ENCODE measurements at regions not wholly inside any gene's neighbourhood (a gene's known extent, or its start where the extent isn't known, plus 50 kb on each side); places are given as distances from the start of the nearest gene placed in this dataset.

DNA sequence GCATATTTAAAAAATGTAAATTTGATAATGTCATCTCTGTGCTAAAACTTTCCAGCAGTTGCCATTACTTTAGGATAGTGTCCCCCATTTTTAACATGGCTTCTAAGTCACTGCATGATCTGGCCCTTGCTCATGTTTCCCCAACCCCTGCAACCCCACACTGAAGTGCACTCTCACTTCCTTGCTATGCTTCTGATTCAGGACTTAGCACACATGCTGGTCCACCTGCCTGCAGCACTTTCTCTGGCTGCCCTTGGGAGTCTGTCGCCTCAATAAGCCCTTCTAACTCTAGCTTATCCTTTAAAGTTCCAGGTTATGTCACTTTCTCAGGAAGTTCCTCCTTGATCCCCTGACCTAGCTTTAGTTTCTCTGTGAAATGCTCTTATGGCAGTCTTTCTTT is 241.0 kb downstream of the POSTN start:
- no peak for DNase-seq

- DNase-seq: no peak
These were observed 244.7 kb downstream of the POSTN start for GRCh38 chr13:37353911-37354310.

- no peak for DNase-seq
These were observed 245.7 kb upstream of the CSNK1A1L start for GRCh38 chr13:37351211-37351610.

GRCh38 chr13:37349916-37350315 is 244.5 kb upstream of the CSNK1A1L start:
- DNase-seq: no peak

DNA sequence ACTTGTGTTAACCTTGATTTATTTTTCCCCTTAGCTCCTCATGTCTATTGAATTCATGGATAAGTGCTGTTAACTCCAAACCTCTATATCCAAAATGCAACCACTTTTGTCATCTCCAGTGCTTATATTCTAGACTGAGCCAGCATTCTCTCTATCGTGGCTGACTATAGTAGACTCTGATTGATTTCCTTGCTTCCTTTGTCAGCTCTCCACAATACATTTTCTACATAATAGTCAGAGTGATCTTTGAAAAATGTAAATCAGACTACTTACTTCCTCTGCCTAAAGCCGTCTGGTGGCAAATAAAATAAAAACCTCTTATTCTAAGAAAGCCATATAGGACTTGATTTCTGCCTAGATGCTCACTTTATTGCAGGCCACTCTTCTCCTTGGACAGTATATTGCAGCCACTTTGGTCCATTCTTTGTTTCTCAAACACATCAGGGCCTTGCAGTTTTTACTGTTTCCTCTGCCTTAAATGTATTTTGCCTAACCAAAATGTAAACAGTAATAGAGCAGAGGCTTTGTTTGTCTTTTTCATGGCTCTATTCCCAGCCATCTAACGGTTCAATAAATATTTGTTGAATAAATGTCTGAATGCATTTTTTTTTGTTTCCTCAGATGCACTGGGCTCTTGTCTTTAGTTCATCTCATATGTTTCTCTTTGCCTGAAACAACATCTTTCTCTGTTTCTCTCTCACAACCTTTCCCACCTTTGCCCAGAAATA is 243.6 kb upstream of the CSNK1A1L start:
- no peak for DNase-seq

GRCh38 chr13:37345869-37346268 is 240.4 kb upstream of the CSNK1A1L start:
- no peak for DNase-seq

DNA sequence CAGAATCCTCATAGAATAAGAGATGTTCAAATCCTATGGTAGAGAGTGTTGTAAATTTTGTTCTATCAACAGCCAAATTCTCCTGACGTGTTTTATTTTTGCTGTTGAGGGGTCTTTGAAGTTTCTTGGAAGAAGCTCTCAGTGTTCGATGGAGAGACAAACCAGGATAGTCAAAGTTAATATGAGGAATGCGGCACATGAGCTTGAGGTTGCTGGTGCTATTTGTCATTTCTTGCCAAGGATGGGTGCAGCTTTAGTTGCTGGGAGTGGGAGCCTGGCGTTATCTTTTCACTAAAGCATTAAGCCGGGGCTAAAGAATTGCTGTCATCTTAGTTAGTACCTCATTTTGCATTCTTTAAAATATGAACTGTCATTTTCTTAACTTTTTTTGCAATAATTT is 239.9 kb upstream of the CSNK1A1L start:
- no peak for DNase-seq

- DNase-seq: no peak
These were observed 238.6 kb upstream of the CSNK1A1L start for GRCh38 chr13:37344056-37344455.

GRCh38 chr13:37342205-37342604 is 236.7 kb upstream of the CSNK1A1L start:
- no peak for DNase-seq

- DNase-seq: no peak
These were observed 235.6 kb upstream of the CSNK1A1L start for GRCh38 chr13:37340901-37341670.

DNA sequence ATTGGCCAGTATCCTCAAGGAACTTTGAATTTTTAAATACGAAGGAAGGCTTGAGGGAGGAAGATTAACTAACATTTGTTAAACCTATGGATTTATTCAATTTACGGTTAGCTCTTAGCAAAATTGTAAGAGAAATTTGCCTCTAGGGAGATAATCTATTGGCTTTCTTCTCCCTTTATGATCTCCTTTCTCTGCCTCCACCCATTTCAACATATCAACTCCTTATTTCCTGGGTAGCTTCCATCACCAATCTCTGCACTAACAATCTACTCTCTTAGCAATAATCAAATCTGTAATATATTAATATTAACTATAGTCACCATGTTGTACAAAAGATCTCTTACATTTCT is 233.9 kb upstream of the CSNK1A1L start:
- DNase-seq: no peak

DNA sequence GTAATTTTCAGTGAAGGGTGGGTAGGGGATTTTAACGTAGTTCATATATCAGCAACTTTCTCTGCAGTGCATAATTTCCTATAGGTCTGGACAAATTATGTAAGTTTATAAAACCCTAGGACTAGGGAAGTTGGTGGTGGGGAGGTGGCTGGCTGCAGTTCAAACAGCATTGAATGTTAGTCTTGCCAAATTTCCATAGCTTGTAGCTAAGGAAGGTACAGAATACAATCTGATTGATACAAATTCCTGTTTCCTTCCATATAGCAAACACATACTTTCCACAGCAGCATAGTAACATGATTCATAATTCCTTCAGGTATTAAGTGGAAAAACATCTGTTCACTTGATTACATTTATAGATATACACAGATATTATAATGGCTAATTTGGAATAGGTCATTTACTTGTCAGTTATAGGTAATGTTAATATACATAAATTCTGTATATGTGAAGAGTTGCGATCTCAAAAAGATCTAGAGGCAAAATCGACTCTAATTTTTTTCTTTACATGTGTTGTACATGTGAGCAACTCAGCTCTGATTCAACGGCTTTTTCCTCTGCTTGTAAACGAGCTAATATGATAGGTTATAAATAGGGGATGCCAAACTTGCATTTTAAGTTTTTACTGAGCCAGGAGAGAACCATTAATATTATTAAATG is 233.4 kb upstream of the CSNK1A1L start:
- DNase-seq: no peak

DNA sequence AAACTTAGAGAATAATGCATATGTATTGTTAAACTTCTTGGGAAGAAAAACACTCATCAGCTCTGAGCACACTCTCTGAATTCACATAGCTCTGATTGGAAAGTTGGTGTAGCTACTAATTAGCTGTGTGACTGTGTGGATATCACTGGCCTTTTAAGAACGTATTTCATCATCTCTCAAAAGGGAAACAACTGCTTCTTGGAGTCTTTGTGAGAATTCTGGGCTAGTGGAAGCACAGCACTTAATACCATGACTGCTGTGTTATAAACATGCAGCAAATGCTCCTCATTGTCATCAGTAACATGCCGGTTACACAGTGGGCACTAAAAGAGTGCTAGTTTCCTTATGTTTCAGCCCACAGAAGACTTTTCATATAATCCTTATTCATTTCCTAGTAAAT is 220.9 kb upstream of the CSNK1A1L start:
- DNase-seq: no peak

DNA sequence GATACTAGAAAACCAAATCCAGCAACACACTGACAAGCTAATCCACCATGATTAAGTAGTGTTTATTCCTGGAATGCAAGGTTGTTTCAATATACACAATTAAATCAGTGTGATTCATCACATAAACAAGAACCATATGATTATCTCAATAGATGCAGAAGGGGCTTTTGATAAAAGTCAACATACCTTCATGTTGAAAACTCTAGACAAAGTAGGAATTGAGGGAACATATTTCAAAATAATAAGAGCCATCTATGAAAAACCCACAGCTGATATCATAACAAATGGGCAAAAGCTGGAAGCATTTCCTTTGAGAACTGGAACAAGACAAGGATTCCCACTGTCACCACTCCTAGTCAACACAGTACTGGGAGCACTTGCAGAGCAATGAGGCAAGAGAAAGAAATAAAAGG is 213.6 kb upstream of the CSNK1A1L start:
- DNase-seq: no peak

DNA sequence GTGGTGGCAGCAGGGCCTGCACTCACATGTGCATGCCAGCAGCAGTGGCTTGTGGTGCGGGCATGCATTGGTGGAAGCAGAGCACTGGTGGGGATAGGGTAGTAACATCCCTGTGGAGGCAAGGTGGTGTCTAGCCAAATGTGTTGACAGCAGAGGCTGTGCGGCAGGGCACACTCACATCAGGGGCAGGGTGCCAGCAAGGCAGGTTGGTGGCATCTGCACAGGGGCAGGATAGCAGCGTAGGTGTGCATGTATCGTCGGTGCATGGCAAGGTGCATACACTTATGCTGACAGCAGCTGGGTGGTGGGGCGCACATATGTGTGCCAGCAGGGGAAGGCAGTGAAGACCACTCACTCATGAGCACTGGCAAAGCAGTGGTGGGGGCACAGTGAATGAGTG is 211.5 kb upstream of the CSNK1A1L start:
- no peak for DNase-seq

DNA sequence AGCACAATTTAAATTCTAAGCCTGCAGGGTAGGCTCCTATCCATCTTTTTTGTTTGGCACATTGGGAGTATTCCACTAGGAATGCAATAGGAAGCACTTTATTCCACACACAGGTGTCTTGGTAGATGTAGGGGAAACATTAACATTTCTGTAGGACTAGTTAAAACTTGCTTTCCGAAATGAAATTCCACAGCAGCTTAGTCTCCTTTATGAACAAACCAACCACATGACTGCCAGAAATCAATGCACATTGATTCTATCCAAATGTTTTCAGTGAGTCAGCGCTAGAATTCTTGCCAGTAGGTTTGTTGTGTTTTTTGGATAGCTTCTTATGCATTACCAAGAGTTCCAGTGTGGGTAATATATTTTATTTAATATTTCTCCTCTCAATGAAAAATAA is 207.9 kb upstream of the CSNK1A1L start:
- no peak for DNase-seq

- DNase-seq: no peak
These were observed 201.5 kb upstream of the CSNK1A1L start for GRCh38 chr13:37306778-37307544.

GRCh38 chr13:37303606-37304005 is 198.1 kb upstream of the CSNK1A1L start:
- DNase-seq: no peak

DNA sequence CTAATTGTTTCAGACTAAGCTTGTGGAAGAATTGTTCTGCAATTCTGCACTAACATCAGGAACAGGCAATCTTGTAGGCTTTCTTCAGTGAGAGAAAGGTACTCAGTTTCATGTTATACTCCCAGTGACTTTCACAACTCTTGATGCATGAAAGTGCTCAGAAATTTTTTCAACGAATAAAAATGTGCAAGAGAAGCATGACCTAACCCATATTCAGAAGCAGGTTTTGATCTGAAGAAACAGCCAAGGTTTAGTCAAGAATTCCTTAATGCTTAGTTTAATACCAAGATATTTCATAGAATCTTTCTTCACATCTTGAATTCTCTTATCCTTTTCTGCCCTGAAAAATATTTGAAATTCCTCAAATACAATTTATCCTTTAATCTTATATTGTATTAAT is 197.2 kb upstream of the CSNK1A1L start:
- DNase-seq: no peak

- DNase-seq: no peak
These were observed 190.1 kb upstream of the CSNK1A1L start for GRCh38 chr13:37295573-37295972.

- no peak for DNase-seq
These were observed 189.6 kb upstream of the CSNK1A1L start for GRCh38 chr13:37295071-37295470.

GRCh38 chr13:37294472-37294871 is 189.0 kb upstream of the CSNK1A1L start:
- DNase-seq: no peak

DNA sequence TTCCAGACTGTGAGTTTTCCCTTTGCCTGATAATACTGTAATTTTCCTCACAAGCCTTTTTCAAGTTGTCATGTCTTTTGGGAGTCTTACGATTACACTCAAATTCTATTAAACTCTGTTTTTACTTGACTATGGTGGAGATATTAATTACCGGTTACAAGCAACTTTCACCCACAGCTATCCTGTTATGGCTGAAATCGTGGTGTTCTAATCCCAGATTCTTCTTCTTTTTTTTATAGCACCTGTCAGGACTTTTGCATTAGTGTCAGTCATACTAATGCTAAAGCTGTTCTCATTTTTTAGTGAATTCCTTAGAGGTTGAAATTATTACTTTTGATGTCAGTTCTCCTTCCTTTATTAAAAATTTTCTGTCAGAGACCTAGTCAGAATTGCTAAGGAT is 187.8 kb upstream of the CSNK1A1L start:
- DNase-seq: no peak
